ENCODE measurements at regions not wholly inside any gene's neighbourhood (a gene's known extent, or its start where the extent isn't known, plus 50 kb on each side); places are given as distances from the start of the nearest gene placed in this dataset.
"Not testable (repeated sequence)": the region's sequence is repeated elsewhere in the genome, so short reads cannot be mapped to it uniquely, and the experiment has no call there.

DNA sequence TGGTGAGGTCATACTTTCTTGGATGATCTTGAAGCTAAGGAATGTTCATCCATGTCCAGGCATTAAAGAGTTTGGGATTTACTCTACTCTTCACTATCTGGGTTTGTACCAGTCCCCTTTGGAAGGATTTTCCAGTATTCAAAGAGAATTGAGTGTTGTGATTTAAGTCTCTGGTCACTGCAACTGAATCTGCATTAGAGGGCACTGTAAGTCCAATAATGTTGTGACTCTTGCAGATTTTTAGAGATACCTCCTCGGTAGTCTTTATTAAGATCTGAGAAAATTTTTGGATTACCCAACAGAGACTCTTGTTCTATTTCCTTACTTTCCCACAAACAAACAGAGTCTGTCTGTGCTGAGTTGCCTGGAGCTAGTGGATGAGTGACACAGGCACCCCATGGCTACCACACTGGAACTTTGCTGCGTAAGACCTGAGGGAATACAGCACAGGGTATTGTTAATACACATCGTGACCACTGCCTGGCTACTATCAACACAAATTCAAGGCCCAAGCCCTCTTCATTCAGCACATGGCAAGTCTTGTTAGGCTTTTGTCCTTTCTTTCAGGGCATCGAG is 357.1 kb upstream of the KLHL4 start:
- DNase-seq: no peak
- Histone ChIP-seq H3K27me3 (ENCODE audit: low read depth) (no peaks in the 10 kb centered on the region), H3K4me3 (no peak overlapping the region), H3K4me1 (no peaks in the 10 kb centered on the region), H3K27ac (replicated peaks) (no peak overlapping the region), H3K36me3 (no peaks in the 10 kb centered on the region), H3K9me3 (replicated peaks) (peaks cover 3% of the 10 kb centered on the region)
- intact Hi-C loops (cut with micrococcal nuclease): no loop called here
- TF ChIP-seq, protein P1, sequence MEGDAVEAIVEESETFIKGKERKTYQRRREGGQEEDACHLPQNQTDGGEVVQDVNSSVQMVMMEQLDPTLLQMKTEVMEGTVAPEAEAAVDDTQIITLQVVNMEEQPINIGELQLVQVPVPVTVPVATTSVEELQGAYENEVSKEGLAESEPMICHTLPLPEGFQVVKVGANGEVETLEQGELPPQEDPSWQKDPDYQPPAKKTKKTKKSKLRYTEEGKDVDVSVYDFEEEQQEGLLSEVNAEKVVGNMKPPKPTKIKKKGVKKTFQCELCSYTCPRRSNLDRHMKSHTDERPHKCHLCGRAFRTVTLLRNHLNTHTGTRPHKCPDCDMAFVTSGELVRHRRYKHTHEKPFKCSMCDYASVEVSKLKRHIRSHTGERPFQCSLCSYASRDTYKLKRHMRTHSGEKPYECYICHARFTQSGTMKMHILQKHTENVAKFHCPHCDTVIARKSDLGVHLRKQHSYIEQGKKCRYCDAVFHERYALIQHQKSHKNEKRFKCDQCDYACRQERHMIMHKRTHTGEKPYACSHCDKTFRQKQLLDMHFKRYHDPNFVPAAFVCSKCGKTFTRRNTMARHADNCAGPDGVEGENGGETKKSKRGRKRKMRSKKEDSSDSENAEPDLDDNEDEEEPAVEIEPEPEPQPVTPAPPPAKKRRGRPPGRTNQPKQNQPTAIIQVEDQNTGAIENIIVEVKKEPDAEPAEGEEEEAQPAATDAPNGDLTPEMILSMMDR (IDR thresholded peaks at IDR 0.05; ENCODE audit: borderline replicate concordance): no peak

DNA sequence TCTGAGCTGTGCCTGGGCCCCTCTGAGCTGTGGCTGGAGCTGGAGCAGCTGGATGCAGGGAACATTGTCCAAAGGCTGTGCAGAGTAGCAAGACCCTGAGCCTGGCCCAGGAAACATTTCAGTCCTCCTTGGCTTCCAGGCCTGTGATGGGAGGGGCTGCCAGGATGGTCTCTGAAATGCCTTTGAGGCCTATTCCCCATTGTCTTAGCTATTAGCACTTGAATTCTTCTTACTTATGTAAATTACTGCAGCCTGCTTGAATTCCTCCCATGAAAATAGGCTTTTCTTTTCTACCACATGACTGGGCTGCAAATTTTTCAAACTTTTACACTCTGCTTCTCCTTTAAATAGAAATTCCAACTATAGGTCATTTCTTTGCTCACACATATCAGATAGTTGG is 349.8 kb upstream of the KLHL4 start:
- no peaks in the 10 kb centered on the region for H3K4me1 ChIP-seq
- peaks cover 6% of the 10 kb centered on the region for H3K9me3 ChIP-seq (replicated peaks)
- DNase-seq: no peak
- no peak overlapping the region for H3K4me3 ChIP-seq
- H3K27me3 ChIP-seq (ENCODE audit: low read depth): no peaks in the 10 kb centered on the region
- TF ChIP-seq, protein P1 (IDR thresholded peaks at IDR 0.05; ENCODE audit: borderline replicate concordance): no peak
- no peak overlapping the region for H3K27ac ChIP-seq (replicated peaks)
- intact Hi-C loops (cut with micrococcal nuclease): no loop called here
- H3K36me3 ChIP-seq: no peaks in the 10 kb centered on the region

DNA sequence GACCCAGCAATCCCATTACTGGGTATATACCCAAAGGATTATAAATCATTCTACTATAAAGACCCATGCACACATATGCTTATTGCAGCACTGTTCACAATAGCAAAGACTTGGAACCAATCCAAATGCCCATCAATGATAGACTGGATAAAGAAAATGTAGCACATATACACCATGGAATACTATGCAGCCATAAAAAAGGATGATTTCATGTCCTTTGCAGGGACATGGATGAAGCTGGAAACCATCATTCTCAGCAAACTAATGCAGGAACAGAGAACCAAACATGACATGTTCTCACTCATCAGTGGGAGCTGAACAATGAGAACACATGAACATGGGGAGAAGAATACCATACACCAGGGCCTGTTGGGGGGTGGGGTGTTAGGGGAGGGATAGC is 339.6 kb upstream of the KLHL4 start:
- intact Hi-C loops (cut with micrococcal nuclease): not testable (repeated sequence)

More for the DNA sequence above, 339.6 kb upstream of the KLHL4 start:
- not testable (repeated sequence) for H3K27me3 ChIP-seq (ENCODE audit: low read depth); H3K4me3 ChIP-seq; H3K9me3 ChIP-seq (replicated peaks); DNase-seq; H3K4me1 ChIP-seq; H3K27ac ChIP-seq (replicated peaks); H3K36me3 ChIP-seq
